ENCODE measurements at regions not wholly inside any gene's neighbourhood (a gene's known extent, or its start where the extent isn't known, plus 50 kb on each side); places are given as distances from the start of the nearest gene placed in this dataset.
"Not testable (repeated sequence)": the region's sequence is repeated elsewhere in the genome, so short reads cannot be mapped to it uniquely, and the experiment has no call there.

DNA sequence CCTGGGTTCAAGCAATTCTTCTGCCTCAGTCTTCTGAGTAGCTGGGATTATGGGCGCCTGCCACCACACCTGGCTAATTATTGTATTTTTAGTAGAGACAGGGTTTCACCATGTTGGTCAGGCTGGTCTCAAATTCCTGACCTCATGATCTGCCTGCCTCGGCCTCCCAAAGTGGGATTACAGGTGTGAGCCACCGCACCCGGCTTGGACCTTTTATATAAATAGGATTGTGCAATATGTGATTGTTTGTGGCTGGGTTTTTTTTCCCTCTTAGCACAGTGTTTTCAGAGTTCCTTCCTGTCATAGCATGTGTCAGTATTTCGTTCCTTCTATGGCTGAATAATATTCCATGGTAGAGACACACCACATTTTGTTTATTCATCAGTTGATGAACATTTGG, 65.8 kb upstream of the VKORC1L1 start:
- TF ChIP-seq, protein P1, sequence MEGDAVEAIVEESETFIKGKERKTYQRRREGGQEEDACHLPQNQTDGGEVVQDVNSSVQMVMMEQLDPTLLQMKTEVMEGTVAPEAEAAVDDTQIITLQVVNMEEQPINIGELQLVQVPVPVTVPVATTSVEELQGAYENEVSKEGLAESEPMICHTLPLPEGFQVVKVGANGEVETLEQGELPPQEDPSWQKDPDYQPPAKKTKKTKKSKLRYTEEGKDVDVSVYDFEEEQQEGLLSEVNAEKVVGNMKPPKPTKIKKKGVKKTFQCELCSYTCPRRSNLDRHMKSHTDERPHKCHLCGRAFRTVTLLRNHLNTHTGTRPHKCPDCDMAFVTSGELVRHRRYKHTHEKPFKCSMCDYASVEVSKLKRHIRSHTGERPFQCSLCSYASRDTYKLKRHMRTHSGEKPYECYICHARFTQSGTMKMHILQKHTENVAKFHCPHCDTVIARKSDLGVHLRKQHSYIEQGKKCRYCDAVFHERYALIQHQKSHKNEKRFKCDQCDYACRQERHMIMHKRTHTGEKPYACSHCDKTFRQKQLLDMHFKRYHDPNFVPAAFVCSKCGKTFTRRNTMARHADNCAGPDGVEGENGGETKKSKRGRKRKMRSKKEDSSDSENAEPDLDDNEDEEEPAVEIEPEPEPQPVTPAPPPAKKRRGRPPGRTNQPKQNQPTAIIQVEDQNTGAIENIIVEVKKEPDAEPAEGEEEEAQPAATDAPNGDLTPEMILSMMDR (IDR thresholded peaks at IDR 0.05; ENCODE audit: insufficient read depth, low read depth, low read length) = not testable (repeated sequence)
- TF ChIP-seq EZH2 (IDR thresholded peaks at IDR 0.05; ENCODE audit: insufficient read depth, low read length) = not testable (repeated sequence)
